ENCODE measurements at regions not wholly inside any gene's neighbourhood (a gene's known extent, or its start where the extent isn't known, plus 50 kb on each side); places are given as distances from the start of the nearest gene placed in this dataset.

GRCh38 chr13:47829690-47830089, 171.4 kb downstream of the SUCLA2 start:
- DNase-seq (ENCODE audit: low spot score), result peak; percentile 16

GRCh38 chr13:47826471-47826870, 174.6 kb downstream of the SUCLA2 start:
- no peak for DNase-seq (ENCODE audit: low spot score)

- no peak for DNase-seq (ENCODE audit: low spot score)
Observed at GRCh38 chr13:47822036-47822435, 179.0 kb downstream of the SUCLA2 start.

GRCh38 chr13:47816831-47817230, 184.2 kb downstream of the SUCLA2 start:
- no peak for DNase-seq (ENCODE audit: low spot score)

GRCh38 chr13:47813718-47814117, 187.4 kb downstream of the SUCLA2 start:
- no peak for DNase-seq (ENCODE audit: low spot score)

GRCh38 chr13:47809411-47809810, 191.7 kb downstream of the SUCLA2 start:
- DNase-seq (ENCODE audit: low spot score), result no peak

GRCh38 chr13:47803131-47803530, 197.9 kb downstream of the SUCLA2 start:
- no peak for DNase-seq (ENCODE audit: low spot score)

- DNase-seq (ENCODE audit: low spot score), result no peak
Observed at GRCh38 chr13:47801555-47801954, 199.5 kb downstream of the SUCLA2 start.

- DNase-seq (ENCODE audit: low spot score), result no peak
Observed at GRCh38 chr13:47800593-47800992, 200.5 kb downstream of the SUCLA2 start.

- no peak for DNase-seq (ENCODE audit: low spot score)
Observed at GRCh38 chr13:47798906-47799305, 202.2 kb downstream of the SUCLA2 start.

GRCh38 chr13:47798194-47798593, 202.9 kb downstream of the SUCLA2 start:
- no peak for DNase-seq (ENCODE audit: low spot score)

- DNase-seq (ENCODE audit: low spot score), result no peak
Observed at GRCh38 chr13:47796816-47797215, 204.3 kb downstream of the SUCLA2 start.

- DNase-seq (ENCODE audit: low spot score), result no peak
Observed at GRCh38 chr13:47794963-47795362, 206.1 kb downstream of the SUCLA2 start.

GRCh38 chr13:47790755-47791154, 210.3 kb downstream of the SUCLA2 start:
- DNase-seq (ENCODE audit: low spot score), result no peak

GRCh38 chr13:47788844-47789243, 212.2 kb downstream of the SUCLA2 start:
- no peak for DNase-seq (ENCODE audit: low spot score)

- DNase-seq (ENCODE audit: low spot score), result no peak
Observed at GRCh38 chr13:47774671-47774994, 226.4 kb downstream of the SUCLA2 start.

- DNase-seq (ENCODE audit: low spot score), result no peak
Observed at GRCh38 chr13:47764817-47765216, 236.3 kb downstream of the SUCLA2 start.

- DNase-seq (ENCODE audit: low spot score), result no peak
Observed at GRCh38 chr13:47757466-47758080, 243.5 kb downstream of the SUCLA2 start.

GRCh38 chr13:47747901-47748300, 253.2 kb downstream of the SUCLA2 start:
- DNase-seq (ENCODE audit: low spot score), result no peak

GRCh38 chr13:47726394-47726793, 274.7 kb downstream of the SUCLA2 start:
- no peak for DNase-seq (ENCODE audit: low spot score)

GRCh38 chr13:47723898-47724297, 277.2 kb downstream of the SUCLA2 start:
- DNase-seq (ENCODE audit: low spot score), result no peak

- no peak for DNase-seq (ENCODE audit: low spot score)
Observed at GRCh38 chr13:47719164-47719563, 281.9 kb downstream of the SUCLA2 start.

GRCh38 chr13:47718556-47718955, 282.5 kb downstream of the SUCLA2 start:
- DNase-seq (ENCODE audit: low spot score), result no peak

GRCh38 chr13:47708386-47708785, 292.7 kb downstream of the SUCLA2 start:
- no peak for DNase-seq (ENCODE audit: low spot score)

Measured in SK-N-DZ (cell line).